AG04450 (cell line): ENCODE measurements at regions not wholly inside any gene's neighbourhood (a gene's known extent, or its start where the extent isn't known, plus 50 kb on each side); places are given as distances from the start of the nearest gene placed in this dataset.
"Not testable (repeated sequence)": the region's sequence is repeated elsewhere in the genome, so short reads cannot be mapped to it uniquely, and the experiment has no call there.

Experiments used
- CTCF ChIA-PET: fragments of 300-600, 350-600 bp; formaldehyde crosslinking; extraction: SDS; loops from one replicate; lab custom pipeline; 2022; ENCODE audit warnings: antibody characterized with exemption, inconsistent platforms; lab: Charles Lee
- POLR2A ChIA-PET: fragments of 350-600 bp; formaldehyde crosslinking; extraction: SDS; loops from one replicate; lab custom pipeline; 2021; ENCODE audit warnings: antibody characterized with exemption, inconsistent platforms; lab: Yijun Ruan, JAX
- DNase-seq: peaks from one replicate; pipeline ENCODE4 v3.0.0-alpha.2; 2011; ENCODE audit warnings: low read depth, low spot score
- H3K27ac ChIP-seq: one replicate; pipeline ENCODE4 v1.5.1; 2012; ENCODE audit warnings: low read depth, low read length, control low read depth
- H3K27me3 ChIP-seq: one replicate; pipeline ENCODE4 v1.6.0; 2012; ENCODE audit warnings: low read length; ENCODE audit not compliant: control insufficient read depth, insufficient read depth
- H3K4me3 ChIP-seq: 2 replicates; pipeline ENCODE4 v1.5.1; 2011; ENCODE audit warnings: mild to moderate bottlenecking, low read depth, low read length, control low read depth
- H3K9me3 ChIP-seq: 2 replicates; pipeline ENCODE4 v1.5.1; 2012; ENCODE audit warnings: low read length; ENCODE audit not compliant: control insufficient read depth, insufficient read depth
- CTCF ChIP-seq: IDR thresholded peaks from 2 replicates; pipeline ENCODE4 v1.5.1; 2011; ENCODE audit warnings: low read depth, low read length, control low read depth, inconsistent platforms

DNA sequence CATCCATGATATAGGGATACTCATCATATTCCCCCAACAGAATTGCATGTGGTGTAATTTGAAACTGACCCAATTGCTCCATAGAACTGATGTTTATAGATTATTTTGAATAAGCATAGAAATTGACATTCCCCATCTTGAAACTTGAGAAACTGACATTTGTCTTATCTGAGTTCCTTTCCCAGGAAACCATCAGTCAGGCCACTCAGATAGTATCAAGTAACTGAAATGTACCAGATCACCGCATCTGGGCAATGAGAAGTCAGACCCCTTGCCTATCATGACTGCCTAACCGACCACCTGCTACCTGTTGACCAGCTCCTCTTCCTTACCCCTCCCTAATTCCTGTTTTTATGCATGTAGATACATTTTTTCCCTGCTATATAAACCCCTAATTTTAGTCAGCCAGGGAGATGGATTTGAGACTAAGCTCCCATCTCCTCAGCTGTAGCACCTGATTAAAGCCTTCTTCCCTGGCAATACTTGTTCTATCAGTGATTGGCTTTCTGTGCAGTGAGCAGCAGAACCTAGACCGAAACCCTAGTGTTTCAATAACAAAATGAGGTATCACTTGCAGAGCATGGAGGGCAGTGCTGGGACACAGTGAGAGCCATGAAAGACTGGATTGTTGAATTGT lies 274.5 kb downstream of the LPIN1 start:
- ChIA-PET CTCF (interaction anchor here (1.2 kb wide), 1 partner anchor 696 kb away, joined by 3 read pairs; the partner anchor contains the start of gene TRIB2), POLR2A (no interaction called here)
- Histone ChIP-seq H3K27me3 (no peaks in the 10 kb centered on the region), H3K27ac (no peak overlapping the region), H3K4me3 (no peak overlapping the region), H3K9me3 (peaks cover 5% of the 10 kb centered on the region)
- no peak for TF ChIP-seq CTCF
- DNase-seq = no peak

GRCh38 chr2:12024197-12024907 lies 277.9 kb downstream of the LPIN1 start:
- H3K4me3 ChIP-seq, POLR2A ChIA-PET, H3K9me3 ChIP-seq, H3K27ac ChIP-seq, H3K27me3 ChIP-seq, CTCF ChIA-PET: not testable (repeated sequence)
- peak; percentile 29 for DNase-seq

GRCh38 chr2:12027136-12027535 lies 280.7 kb downstream of the LPIN1 start:
- H3K4me3 ChIP-seq = no peak overlapping the region
- no peaks in the 10 kb centered on the region; the same call in 1 of the 2 replicates for H3K9me3 ChIP-seq
- no peaks in the 10 kb centered on the region for H3K27me3 ChIP-seq
- ChIA-PET POLR2A (no interaction called here), CTCF (interaction anchor here (0.6 kb wide), 1 partner anchor 245 kb away, joined by 3 read pairs; no protein-coding TSS in a partner anchor)
- DNase-seq = no peak
- no peak for TF ChIP-seq CTCF
- H3K27ac ChIP-seq = no peak overlapping the region

GRCh38 chr2:12031866-12032265 lies 285.4 kb downstream of the LPIN1 start:
- no peak for DNase-seq
- Histone ChIP-seq H3K27ac (no peak overlapping the region), H3K9me3 (no peaks in the 10 kb centered on the region), H3K4me3 (no peak overlapping the region), H3K27me3 (no peaks in the 10 kb centered on the region)
- POLR2A ChIA-PET = no interaction called here
- CTCF ChIA-PET = no interaction called here
- TF ChIP-seq CTCF = no peak

GRCh38 chr2:12032398-12032797 lies 286.0 kb downstream of the LPIN1 start:
- Histone ChIP-seq H3K27ac (no peak overlapping the region), H3K27me3 (no peaks in the 10 kb centered on the region), H3K4me3 (no peak overlapping the region), H3K9me3 (no peaks in the 10 kb centered on the region)
- POLR2A ChIA-PET = interaction anchor here (0.7 kb wide), 1 partner anchor 696 kb away, joined by 3 read pairs; no protein-coding TSS in a partner anchor
- TF ChIP-seq CTCF = no peak
- DNase-seq = no peak
- CTCF ChIA-PET = interaction anchor here (0.7 kb wide), 1 partner anchor 683 kb away, joined by 3 read pairs; no protein-coding TSS in a partner anchor
